HG03139 (cell line): ENCODE measurements at regions not wholly inside any gene's neighbourhood (a gene's known extent, or its start where the extent isn't known, plus 50 kb on each side); places are given as distances from the start of the nearest gene placed in this dataset.

Experiments used
- ATAC-seq: cut with Tn5 transposase; IDR thresholded peaks from one replicate; pipeline ENCODE4 v1.9.1; 2021; ENCODE audit not compliant: unreplicated experiment

DNA sequence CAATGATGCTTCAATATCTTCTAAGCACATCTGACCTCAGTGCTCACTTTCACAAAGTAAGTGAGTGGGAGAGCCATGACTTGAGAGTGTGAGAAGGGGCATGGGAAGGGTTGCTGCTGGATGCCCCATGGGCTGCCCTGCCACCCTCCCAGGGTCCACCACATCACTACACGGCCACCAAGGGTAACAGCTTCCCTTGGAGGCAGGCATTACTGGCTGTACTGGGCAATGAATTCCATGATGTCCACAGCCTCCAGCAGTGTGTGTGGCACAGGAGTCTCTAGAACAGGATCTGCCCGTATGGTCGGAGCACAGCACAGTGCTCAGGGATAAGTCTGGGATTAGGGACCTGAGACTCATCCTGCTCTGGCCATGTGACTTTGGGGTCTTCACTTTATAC, 481.0 kb upstream of the MYT1L start:
- no peak for ATAC-seq

DNA sequence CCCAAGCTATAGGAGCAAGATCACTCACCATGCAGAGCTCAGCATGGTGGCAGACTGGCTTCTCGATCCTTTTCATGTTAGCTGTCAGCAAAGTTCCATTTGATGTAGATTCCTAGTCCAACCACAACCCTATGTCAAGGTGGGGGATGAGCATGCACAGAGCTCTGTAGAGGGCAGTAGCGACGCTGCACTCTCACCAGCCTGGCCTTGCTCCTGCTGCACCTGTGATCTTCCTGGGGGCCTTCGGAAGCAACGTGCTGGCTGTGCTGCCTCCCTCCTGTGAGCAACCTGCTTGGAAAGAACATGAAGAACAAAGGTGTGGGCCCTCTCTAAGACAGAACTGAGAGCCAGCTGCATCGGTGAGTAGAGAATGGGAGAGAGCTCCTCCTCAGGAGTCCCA, 479.4 kb upstream of the MYT1L start:
- ATAC-seq = no peak

DNA sequence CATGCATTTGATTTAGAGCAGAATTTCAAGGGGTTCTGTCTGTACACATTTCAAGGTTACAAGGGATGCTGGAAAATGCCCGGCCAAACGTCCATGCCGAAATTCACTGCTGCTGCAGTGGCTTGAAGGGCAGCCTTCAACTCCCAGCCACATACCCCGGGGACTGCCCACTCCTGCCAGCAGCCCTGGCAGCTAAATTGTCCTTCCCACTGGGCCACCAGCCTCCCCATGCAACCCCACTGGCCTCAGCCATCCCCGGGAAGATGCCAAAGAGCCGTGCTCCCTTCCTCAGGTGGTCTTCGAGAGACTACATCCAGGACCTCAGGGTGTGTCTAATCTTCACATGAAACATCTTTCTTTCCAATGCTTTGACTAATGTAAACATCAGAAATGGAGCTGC, 478.7 kb upstream of the MYT1L start:
- no peak for ATAC-seq

DNA sequence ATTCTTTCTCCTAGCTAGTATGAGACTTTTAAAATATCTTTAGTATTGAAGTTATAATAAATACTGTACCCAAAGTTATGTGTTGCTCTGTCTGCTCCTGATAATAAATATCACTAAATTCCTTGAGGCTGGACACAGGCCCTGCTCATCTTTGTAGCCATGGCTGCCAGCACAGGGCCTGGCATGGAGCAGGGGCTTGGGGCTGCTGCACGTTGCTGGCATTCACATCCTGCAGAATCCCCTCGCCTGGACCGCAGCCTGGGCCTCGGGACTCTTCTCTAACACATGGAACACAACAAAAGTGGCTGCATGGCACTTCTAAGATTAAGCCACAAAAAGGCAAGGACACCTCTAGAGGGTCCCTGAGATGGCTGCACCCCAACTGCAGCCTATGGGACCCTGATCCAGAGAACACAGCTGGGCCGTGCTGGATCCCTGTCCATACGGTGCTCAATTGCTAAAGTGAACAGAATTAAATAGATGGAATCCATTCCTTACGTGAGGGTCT, 477.5 kb upstream of the MYT1L start:
- ATAC-seq = no peak

DNA sequence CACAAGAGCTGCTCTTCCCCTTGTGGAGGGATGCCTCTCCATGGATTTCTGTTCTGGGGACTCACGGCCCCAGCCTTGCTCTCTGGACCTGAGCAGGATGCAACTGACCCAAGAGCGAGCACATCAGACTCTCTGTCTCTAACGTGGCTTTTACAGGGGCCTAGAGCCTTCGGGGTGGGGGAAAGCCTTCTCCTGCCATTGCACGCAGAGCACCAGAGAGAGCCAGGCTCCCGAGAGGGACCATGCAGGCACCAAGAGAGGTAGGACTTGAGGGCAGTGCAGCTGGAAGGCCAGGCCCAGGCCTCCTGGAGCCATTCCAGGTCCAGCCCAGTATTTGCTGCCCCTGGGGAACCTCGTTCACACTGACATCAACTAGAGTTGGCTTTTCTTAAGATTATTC, 475.6 kb upstream of the MYT1L start:
- ATAC-seq = no peak

DNA sequence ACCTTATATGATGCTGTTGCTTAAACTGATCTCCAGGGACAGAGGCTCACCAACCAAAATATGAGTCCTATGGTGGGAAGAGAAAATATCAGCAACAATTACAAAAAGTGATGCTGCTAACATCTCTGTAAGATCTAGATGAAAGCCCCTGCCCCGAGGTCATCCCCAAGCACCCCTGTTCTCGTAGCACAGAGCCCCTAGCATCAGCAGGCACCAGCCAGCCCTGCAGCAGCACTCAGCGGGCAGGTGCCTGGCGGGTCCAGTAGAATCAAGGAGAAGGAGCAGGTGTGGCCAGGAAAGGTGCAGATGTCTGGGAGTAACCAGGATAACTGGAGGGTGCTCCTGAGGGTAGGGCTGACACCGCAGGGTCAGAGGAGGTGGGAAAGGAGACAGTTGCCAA, 474.2 kb upstream of the MYT1L start:
- no peak for ATAC-seq

DNA sequence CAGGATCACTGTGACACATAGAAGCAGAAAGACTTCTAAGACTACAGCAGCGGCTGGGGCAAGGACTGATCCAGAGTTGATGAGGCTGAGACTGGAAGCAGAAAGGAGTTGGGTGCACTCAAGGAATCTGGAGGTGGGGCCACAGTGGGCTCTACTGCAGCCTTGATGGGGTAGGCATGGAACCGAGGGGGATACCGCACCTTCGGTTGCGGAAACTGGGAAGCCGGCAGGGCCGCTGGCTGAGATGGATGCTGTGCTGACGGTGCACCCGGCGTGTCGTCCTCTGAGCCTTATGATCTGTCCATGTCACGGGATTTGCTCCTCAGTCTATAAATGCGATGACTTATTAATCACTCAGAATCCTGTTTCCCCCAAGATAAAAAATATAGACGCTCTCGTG, 473.5 kb upstream of the MYT1L start:
- ATAC-seq = no peak

DNA sequence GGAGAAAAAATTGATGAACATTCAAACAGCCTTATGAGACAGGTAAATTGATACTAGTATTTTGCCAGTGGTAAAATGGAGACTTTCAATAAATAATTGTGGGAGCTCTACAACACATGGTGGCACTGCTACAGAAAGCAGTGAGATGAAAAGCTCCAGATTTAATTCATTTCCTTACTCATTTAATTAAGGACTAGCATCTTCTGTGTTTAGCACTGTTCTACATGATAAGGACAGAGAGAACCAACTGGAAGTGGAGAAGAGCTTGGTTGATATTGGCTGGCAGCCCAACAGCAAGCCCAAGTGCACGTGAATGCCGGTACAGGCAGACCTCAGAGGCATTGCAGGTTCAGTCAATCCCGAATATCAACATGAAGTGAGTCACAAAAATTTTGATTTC, 470.4 kb upstream of the MYT1L start:
- ATAC-seq = no peak

DNA sequence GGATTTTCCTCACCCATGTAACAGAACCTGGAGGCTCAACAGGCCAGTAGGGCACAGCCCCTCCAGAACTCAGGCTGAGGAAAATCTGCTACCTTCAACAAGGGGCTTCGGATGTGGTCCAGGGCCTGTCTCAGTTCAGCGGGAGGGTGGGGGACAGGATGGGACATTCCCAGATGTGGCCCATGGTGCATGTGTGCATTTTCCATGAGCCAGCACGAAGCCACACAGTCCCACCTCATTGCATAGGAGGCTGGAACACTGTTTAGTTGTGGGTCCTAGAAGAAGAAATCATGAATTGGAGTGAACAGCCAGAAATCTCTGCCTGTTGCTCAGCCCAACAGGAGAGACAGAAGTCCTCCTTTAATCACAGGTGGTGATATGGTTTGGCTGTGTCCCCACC, 469.6 kb upstream of the MYT1L start:
- ATAC-seq = no peak

DNA sequence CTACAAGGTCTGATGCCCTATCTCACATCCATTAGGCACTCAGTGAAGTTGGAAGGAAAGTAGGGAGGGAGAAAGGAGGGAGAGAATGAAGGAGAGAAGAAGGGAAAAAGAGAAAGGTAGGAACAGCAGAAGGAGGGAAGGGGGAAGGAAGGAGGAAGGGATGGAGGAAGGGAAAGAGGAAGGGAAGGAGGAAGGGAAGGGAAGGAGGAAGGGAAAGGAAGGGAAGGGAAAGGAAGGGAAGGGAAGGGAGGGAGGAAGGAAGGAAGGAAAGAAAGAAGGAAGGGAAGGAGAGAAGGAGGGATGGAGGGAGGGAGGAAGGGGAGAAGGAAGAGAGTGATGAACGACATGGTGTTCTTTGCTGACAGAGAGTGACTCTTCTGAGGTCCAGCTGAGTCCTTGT, 468.9 kb upstream of the MYT1L start:
- no peak for ATAC-seq

DNA sequence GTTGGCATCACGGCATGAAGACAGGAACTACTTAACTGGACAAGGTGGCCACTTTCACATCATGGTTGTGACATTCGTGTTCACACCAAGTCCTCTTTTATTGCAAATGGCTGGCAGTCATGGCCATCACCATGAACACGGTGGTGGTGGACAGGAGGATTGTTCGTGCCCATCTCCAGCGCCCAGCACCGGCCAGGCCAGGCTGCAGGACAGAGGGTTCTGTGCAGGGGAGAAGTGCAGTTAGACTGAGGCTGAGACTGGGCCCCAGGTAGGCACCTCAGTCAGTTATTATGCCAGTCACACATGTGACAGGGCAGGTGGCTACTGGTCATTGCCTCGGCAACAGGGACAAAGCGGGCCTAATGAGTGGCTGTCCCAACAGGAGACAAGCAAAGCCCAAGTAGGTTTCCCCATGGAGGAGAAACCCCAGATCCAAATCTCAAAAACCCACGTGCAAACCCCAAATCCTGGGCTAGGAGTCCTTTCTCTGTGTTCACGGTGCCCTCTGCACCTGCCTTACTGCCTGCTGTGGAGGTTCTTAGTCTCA, 468.1 kb upstream of the MYT1L start:
- ATAC-seq = no peak

DNA sequence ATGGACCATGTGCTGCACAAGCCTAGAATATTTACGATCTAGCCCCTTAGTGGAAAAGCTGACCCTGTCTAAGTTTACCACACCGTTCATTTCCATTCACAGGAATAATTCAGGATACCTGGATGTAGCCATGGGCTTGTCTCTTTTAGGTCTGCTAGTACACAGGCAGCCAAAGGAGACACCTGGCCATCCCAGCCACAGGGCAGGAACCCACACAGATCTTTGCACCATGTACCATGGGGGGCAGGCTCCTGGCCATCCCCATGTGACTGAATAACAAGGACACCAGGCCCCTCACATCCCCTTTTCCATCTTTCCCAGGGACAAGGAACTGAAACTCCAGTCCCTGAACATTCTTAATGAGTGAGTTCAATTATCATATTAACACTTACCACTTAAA, 467.3 kb upstream of the MYT1L start:
- no peak for ATAC-seq

DNA sequence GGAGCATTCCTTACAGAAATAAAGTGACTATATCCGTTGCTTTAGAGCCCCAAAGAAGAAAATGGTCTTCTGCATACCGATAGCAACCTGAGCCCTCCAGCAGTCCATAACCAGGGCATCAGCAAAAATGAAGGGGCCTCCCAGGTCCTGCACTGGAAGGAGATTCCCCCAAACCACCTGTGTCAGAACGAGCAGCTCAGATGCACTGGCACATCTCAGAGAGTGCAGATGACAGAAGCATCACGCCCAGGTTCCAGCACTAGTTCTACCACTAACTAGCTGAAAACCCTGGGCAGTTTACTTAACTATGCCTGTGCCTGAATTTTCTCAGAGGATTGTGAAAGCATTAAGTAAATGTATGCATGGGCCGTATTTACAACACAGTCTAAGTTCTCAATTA, 466.7 kb upstream of the MYT1L start:
- no peak for ATAC-seq

DNA sequence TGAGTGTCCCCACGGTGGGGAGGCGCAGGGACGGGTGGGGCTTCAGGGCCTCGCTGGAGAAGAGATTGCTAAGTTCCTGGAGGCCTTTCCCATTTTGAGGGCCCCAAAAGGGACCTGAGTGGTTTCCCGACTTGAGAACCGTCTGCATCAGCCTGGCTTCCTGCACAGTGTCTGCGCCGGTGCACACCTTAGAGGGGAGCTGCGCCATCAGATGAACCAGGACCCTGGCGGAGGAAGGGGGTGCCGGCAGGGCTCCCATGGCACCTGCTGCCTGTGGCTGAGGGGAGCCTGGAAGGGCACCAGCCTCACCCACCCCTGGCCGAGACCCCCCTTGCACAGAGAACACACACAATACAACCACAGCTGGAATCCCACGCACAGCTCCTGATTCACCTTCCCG, 465.1 kb upstream of the MYT1L start:
- ATAC-seq = no peak

DNA sequence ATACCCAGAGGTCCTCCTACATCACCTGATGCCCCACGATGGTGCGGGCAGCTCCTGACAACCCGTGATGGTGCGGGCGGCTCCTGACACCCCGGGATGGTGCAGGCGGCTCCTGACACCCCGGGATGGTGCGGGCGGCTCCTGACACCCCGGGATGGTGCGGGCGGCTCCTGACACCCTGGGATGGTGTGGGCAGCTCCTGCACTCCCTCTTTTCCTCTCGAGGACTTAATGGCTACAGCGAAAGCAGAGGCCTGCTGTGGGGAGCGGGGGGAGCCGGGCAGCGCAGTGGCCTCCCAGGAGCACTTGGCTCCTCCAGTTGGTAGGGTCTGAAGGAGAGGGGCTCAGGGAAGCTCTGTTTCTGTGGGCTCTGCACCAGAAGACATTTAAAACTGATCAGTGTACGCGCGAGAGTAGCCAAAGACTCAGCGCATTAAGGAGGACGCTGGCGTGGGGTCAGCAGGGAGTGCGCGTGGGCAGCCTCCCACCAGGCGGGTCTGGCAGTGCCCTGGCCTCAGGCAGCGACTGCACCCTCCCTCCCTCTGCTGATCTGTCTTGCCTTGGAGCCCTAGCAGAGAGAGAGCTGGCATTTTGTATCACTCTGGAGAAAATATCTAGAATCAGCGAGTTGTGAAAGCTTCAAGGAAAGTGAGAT, 464.5 kb upstream of the MYT1L start:
- ATAC-seq = no peak

DNA sequence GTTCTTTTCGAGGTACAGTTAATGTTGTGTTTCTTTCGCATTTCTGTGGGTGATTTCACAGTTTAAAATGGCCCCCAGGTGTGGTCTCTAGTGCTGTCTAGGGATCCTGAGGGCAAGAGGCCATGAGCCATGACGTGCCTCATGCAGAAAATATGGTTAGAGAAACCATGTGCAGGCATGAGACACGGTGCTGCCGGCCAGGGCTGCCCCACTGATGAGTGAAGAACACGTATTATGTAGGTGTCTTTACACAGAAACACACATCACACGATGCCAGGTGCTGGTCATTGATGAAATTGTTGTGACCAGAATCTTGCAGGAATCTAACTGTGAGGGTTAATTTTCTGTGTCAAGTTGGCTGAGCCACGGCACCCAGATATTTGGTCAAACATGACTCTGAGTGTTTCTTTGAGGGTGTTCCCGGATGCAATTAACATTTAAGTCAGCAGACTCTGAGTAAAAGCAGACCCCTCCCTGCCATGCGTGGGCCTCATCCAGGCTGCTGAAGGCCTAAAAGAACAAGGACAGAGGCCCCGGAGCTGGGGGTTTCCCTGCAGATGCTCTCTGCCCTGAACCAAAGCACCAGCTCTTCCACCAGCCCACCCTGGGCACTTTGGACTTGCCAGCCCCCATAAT, 463.0 kb upstream of the MYT1L start:
- ATAC-seq = no peak

DNA sequence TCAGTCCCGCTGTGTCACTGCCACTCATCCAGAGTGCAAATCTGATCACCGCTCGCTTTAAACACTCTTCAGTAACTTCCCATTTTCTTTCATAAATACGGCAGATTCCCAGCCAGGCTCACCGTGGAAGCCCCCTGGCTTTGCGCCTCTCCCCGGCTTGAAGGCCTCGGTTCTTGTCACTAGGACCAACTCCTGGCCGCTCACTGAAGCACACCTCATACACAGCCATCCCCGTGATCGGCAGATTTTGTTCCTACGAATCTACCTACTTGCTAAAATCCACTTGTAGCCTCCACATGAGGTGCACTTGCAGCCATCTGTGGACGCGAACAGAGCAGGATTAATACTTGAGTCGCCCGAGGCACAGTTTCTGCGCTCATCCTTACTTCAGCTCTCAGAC, 462.4 kb upstream of the MYT1L start:
- no peak for ATAC-seq

DNA sequence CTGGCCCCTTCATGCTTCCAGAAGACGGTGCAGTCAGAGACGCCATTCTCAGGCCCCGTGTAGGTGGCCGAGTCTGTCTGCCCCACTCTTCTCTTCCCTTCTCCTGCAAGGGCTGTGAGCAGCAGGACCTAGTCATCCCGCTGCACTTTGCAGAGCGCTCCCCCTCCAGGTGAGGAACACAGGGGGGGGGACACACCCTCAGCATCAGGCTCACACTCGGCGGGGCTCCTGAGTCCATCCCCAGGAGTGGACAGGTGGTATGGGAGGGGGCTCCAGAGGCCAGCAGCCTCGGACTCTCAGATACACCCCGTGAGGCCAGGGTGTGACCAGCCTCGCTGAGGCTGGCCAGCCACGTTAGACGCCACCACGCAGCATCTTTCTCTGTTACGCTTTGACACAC, 460.5 kb upstream of the MYT1L start:
- no peak for ATAC-seq

DNA sequence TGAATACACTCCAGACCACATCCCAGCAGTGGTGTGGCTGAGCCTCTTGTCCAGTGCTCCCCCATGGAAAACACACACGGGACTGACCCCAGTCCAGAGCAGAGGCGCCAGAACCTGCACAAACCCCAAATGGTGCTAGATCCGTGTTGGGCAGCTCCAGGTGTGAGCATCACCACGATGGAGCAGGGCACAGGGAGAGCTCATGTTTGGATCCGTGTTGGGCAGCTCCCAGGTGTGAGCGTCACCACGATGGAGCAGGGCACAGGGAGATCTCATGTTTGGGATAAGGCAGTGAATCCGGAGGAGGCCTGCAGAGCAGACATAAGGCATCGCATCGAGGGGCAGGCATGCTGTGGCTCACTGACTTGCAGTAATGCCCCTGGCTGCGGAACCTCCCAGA, 460.0 kb upstream of the MYT1L start:
- no peak for ATAC-seq

DNA sequence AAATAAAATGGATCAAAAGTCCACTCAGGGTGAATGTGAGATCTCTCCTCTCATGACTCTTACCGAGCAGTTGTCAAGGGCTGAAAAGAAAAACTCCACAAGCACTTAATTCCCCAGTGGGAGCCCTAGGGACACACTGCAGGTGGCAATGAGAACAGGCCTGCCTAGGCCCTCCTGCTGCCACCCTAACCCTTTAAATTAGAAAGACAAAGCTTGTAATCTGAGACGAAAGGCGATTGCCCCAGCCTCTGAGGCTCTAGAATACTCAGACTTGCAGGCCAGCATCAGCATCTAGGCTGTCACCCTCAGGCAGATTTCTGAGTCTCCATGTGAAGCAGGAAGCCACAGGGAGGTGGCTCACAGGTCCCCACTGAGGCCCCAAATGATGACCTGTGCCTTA, 457.0 kb upstream of the MYT1L start:
- no peak for ATAC-seq

DNA sequence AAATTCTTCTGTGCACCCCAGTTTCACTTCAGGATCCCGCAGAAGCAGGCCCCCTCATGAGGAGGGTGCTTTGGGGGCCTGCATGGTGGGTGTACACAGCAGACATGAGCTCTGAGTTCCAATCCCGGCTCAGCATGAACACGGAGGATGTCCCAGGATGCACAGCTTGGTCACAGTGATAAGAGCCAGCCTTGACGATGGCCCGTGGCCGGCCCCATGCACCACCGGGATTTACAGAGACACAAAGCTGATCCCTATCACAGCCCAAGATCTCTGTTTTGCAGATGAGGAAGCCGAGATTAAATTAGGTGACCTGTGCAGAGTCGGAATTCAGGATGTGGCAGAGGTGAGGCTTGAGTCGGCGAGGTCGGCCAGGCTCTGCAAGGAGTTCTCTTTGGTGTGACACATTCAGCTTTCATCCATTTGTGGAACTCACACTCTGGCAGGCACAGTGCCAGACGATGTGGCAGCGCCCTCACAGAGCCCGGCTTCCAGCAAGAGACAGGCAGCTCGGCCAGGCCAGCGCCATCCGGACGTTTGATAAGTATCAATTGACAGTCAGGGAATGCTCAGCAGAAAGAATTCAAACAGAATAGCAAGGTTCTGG, 456.3 kb upstream of the MYT1L start:
- ATAC-seq = no peak

DNA sequence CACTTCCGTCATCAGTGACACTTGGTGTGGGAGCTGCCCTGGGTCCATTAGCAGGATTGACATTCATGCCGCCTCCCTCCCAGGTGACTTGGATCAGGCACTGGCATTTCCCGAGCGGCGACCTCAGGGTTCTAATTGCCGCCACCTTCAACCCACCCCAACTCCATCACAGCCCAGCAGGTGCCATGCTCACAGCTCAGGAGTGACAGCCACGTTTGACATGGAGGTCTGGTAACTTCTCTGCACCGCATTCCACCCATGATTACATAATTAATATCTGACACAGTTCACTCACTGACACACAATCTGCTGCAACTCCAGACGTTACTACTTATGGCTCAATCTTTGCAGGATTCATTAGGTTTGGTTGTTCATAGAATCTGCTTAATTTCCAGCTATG, 450.9 kb upstream of the MYT1L start:
- no peak for ATAC-seq
